Bronchial epithelial cell (primary cell): ENCODE measurements at regions not wholly inside any gene's neighbourhood (a gene's known extent, or its start where the extent isn't known, plus 50 kb on each side); places are given as distances from the start of the nearest gene placed in this dataset.
A peak's percentile ranks its signal among the peaks of the same experiment; 100 is the strongest.

Source experiments
- DNase-seq: peaks from one replicate; pipeline ENCODE4 v3.0.0-alpha.2; 2010; ENCODE audit warnings: low read depth
- FAIRE-seq: peaks from 2 replicates; lab custom pipeline; 2011; peaks lifted over from hg19 to GRCh38; lab: Jason Lieb, UNC
- H3K27me3 ChIP-seq: 2 replicates; pipeline ENCODE4 v1.5.1; 2011; ENCODE audit warnings: low read length; ENCODE audit not compliant: control insufficient read depth, insufficient read depth
- H3K36me3 ChIP-seq: 2 replicates; pipeline ENCODE4 v1.5.1; 2011; ENCODE audit warnings: low read length; ENCODE audit not compliant: control insufficient read depth, insufficient read depth
- H3K4me3 ChIP-seq: 2 replicates; pipeline ENCODE4 v1.5.1; 2011; ENCODE audit warnings: mild to moderate bottlenecking, low read depth, low read length, control low read depth
- TF ChIP-seq, protein P1 (sequence below): IDR thresholded peaks from 2 replicates; pipeline ENCODE4 v1.5.1; 2011; ENCODE audit warnings: mild to moderate bottlenecking, moderate library complexity, low read length, control low read depth, inconsistent platforms; ENCODE audit not compliant: insufficient read depth, severe bottlenecking

DNA sequence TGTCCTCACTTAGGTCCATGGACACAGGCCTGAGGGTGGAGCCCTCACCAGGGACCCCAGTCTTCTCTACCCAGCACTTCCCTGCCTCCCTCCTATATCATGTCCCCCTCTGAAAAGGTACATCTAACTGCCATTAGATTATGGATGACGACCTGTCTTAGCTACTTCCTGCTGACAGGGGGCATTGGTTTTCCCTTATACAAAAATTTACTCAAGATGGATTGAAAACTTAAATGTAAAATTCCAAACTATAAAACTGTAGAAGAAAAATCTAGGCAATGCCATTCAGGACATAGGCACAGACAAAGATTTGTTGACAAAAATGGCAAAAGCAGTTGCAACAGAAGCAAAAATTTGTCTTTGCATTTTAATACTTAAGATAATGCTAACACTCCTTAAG, 623.2 kb upstream of the FAM174A start:
- Histone ChIP-seq H3K36me3 (no peaks in the 10 kb centered on the region), H3K4me3 (no peak overlapping the region), H3K27me3 (no peaks in the 10 kb centered on the region)
- FAIRE-seq (no peak), DNase-seq (no peak)
- TF ChIP-seq, protein P1, sequence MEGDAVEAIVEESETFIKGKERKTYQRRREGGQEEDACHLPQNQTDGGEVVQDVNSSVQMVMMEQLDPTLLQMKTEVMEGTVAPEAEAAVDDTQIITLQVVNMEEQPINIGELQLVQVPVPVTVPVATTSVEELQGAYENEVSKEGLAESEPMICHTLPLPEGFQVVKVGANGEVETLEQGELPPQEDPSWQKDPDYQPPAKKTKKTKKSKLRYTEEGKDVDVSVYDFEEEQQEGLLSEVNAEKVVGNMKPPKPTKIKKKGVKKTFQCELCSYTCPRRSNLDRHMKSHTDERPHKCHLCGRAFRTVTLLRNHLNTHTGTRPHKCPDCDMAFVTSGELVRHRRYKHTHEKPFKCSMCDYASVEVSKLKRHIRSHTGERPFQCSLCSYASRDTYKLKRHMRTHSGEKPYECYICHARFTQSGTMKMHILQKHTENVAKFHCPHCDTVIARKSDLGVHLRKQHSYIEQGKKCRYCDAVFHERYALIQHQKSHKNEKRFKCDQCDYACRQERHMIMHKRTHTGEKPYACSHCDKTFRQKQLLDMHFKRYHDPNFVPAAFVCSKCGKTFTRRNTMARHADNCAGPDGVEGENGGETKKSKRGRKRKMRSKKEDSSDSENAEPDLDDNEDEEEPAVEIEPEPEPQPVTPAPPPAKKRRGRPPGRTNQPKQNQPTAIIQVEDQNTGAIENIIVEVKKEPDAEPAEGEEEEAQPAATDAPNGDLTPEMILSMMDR, result no peak

GRCh38 chr5:99906776-99907175, 628.4 kb upstream of the FAM174A start:
- Histone ChIP-seq H3K4me3 (no peak overlapping the region), H3K27me3 (no peaks in the 10 kb centered on the region), H3K36me3 (no peaks in the 10 kb centered on the region)
- FAIRE-seq, result no peak
- TF ChIP-seq, protein P1, result no peak
- no peak for DNase-seq

DNA sequence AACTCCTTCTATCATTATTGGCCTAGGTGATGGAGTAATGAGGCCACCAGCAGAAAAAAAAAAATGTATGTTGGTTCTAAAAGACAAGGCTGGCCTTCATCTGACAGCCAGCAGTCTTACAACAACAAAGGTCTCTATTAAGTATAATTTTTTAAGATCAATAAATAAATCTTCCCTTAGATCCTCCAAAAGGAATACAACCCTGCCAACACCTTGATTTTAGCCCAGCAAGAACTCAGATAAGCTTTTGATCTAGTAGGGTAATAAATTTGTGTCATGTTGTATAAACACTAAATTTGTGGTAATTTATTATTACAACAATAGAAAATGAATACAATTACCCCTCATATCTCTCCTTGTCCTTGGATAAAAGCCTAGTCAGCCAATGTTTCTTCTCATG, 633.2 kb upstream of the FAM174A start:
- Histone ChIP-seq H3K36me3 (no peaks in the 10 kb centered on the region), H3K4me3 (no peak overlapping the region), H3K27me3 (no peaks in the 10 kb centered on the region)
- FAIRE-seq (no peak), DNase-seq (no peak)
- TF ChIP-seq, protein P1, result no peak

DNA sequence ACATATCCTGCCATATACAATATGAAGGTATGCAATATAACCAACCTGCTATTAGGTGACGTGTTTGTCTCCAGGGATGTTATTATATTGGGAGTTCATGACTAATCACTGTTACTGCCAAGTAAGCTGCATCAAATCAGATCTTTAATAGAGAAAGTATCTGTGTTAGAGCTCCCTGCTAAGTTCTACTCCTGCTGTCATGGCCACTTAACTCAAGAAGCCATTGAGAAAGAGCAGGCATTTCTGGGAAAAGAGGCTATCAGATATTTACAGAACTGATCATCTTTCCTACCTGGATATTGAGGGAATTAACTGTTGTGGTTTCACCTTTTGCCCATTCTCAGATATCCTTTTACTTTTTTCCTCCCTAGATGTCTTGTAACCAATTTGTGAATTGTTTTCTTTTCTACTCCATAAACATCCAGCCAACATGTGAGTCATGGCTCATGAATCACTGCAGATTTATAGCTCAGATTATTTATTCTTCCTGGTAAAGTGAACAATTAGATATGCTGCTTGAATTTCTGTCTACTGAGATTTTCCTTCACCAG, 634.8 kb upstream of the FAM174A start:
- Histone ChIP-seq H3K27me3 (no peaks in the 10 kb centered on the region), H3K4me3 (no peak overlapping the region), H3K36me3 (no peaks in the 10 kb centered on the region)
- peak; percentile 50 for DNase-seq
- TF ChIP-seq, protein P1, result no peak
- FAIRE-seq, result no peak

- no peak overlapping the region for H3K4me3 ChIP-seq
- no peaks in the 10 kb centered on the region for H3K27me3 ChIP-seq
- FAIRE-seq (no peak), DNase-seq (no peak)
- H3K36me3 ChIP-seq, result no peaks in the 10 kb centered on the region
- TF ChIP-seq, protein P1, result no peak
Measured at GRCh38 chr5:99879791-99880511, 655.2 kb upstream of the FAM174A start.
